GM18505 (cell line): ENCODE measurements at regions not wholly inside any gene's neighbourhood (a gene's known extent, or its start where the extent isn't known, plus 50 kb on each side); places are given as distances from the start of the nearest gene placed in this dataset.
"Not testable (repeated sequence)": the region's sequence is repeated elsewhere in the genome, so short reads cannot be mapped to it uniquely, and the experiment has no call there.

Experiments
- ATAC-seq: cut with Tn5 transposase; IDR thresholded peaks from one replicate; pipeline ENCODE4 v1.9.1; 2021; ENCODE audit not compliant: unreplicated experiment
- POLR2A ChIP-seq: IDR thresholded peaks from 4 replicates; pipeline ENCODE4 v1.6.1; 2011; ENCODE audit warnings: borderline replicate concordance; ENCODE audit not compliant: insufficient read depth, insufficient read length; ENCODE audit errors: extremely low read depth

DNA sequence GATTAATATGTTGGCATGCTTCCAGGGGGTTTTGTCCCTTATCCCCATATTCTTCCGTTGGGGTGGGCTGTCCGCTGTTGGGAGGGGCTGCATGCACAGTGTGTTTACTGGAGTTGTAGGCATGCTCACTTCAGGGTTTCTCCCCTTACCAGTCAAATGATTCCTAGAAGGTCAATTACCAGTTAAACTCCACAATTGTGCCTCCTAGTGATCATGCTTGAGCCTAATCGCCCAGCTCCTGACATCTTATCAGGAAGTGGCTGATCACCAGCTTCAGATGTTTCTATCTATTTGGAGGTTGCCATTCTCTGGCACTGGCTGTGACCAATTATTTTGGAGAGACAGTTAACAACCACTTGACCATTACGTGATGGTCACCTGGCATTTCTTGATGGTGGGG is 1090.0 kb downstream of the SLITRK5 start:
- no peak for ATAC-seq
- no peak for TF ChIP-seq POLR2A

DNA sequence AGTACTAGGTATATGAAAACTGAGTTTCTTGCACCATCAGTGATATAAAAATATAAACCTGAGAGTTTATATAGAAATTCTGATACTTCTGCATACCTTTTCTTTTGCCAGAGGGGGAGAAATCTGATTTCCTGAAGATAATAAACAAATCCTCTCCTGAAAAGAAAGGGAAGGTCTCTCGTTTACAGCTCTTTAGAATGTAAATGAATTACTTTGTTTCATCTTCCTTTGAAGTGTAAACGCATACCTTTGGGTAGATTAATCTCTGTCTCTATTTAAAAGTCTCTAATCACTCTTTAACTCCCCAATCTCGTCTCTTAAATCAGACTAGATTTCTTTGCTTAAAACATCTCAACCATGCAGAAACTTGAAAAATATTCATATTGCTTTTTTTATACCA is 1092.9 kb downstream of the SLITRK5 start:
- no peak for TF ChIP-seq POLR2A
- no peak for ATAC-seq

DNA sequence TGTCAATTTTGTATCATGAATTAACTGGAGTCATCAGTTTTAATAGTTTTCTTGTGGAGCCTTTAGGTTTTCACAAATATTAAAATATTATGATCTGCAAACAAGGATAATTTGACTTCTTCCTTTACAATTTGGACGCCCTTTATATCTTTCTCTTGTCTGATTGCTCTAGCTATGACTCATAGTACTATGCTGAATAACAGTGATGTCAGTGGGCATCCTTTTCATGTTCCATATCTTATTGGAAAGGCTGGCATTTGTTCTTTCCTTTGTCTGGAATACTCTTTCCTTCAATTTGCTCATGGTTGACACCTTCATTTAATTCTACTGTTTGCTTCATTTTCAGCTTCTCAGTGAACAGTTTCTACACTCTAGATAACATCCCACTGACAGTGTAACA is 1129.3 kb downstream of the SLITRK5 start:
- no peak for TF ChIP-seq POLR2A
- ATAC-seq = no peak

GRCh38 chr13:88801361-88801760 is 1130.2 kb downstream of the SLITRK5 start:
- ATAC-seq = no peak
- no peak for TF ChIP-seq POLR2A

DNA sequence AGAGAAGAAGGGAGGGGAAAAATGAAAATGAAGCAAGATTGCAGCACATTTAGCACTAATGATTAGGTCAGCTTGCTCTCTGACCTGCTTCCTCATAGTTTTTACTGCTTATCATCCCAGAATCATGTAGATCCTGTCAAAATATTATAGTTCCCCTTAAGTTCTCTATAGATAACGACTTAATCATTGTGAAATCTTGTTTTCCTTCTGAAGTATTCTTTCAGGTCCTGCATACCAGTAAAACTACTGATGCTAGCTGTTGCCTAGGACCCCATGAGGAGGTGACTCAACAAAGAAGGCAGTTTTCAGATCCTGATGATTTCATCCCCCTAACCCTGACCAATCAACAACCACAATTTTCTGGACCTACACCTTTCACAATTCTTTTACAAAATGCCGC is 1131.7 kb downstream of the SLITRK5 start:
- no peak for ATAC-seq

DNA sequence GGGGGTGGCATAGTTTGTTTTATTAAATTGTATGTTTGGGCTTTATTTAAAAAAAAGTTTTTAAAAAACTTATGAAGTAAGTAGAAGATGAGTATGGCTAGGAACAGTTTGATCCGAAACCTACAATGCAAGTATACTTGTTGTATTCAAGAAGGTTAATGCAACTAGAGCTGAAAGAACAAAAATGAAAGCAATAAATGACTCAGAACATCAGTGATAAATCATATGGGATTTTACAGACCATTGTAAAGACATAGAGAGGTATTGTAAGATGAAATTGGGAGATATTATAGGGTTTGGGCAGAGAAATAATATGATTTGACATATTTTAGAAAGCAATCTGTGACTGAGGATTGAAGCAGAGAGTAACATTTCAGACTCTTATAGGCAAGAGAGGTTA is 1135.3 kb downstream of the SLITRK5 start:
- no peak for ATAC-seq
- TF ChIP-seq POLR2A = no peak

More for the DNA sequence above, 1131.7 kb downstream of the SLITRK5 start:
- no peak for TF ChIP-seq POLR2A

- no peak for ATAC-seq
- TF ChIP-seq POLR2A = no peak
These were observed 1146.4 kb downstream of the SLITRK5 start for GRCh38 chr13:88817560-88817959.

DNA sequence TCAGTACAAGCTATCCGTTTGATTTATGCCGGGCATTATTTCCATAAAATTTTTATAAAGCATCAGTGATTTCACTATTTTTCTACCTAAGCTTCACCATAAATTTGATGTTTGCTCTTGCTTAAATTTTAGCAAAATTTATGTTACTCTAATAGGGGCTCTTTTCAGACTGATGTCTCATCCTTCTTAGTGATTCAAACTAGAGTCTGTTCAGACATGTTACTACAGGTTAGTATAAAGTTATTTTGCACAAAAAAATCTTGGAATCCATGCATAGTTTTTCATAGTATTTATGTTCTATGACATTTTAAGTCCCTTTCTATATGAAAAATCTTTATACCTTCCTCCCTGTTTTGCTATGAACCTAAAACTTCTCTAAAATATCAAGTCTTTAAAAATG is 1151.9 kb downstream of the SLITRK5 start:
- ATAC-seq = no peak
- TF ChIP-seq POLR2A = no peak

GRCh38 chr13:88824218-88824617 is 1153.0 kb downstream of the SLITRK5 start:
- no peak for ATAC-seq
- TF ChIP-seq POLR2A = no peak

DNA sequence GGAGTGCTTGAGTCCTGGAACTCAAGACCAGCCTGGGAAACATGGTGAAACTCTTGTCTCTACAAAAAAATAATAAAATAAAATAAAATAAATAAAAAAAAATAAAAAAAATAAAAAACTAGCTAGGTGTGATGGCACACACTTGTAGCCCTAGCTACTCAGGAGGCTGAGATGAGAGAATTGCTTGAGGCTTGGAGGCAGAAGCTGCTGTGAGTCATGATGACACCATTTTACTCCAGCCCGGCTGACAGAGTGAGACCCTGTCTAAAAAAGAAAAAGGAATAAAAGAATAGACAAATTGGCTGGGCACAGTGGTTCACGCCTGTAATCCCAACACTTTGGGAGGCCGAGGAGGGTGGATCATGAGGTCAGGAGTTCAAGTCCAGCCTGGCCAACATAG is 1168.9 kb downstream of the SLITRK5 start:
- no peak for ATAC-seq
- TF ChIP-seq POLR2A = no peak

- ATAC-seq = not testable (repeated sequence)
These were observed 1181.1 kb downstream of the SLITRK5 start for GRCh38 chr13:88852293-88852692.

GRCh38 chr13:88857256-88857655 is 1186.1 kb downstream of the SLITRK5 start:
- no peak for ATAC-seq
- TF ChIP-seq POLR2A = no peak

- no peak for ATAC-seq
- no peak for TF ChIP-seq POLR2A
These were observed 1191.0 kb downstream of the SLITRK5 start for GRCh38 chr13:88862095-88862620.

DNA sequence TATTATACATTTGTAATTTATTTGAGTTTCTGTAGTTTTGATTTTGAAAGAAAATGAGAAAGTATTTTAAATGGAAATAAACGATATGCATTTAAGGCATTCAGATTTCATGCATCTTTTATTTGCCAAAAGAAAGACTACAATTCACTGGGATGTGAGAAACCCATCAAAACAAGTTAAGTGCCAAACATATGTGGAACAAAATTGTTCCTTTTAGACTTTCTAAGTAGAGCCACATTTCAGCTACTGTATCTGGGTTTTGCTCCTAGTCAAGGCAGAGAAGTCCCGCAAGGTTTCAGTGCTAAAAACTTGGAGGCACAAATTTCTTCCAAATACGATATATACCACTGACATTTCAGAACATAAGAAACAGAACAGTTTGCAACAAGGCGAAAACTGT is 1191.9 kb downstream of the SLITRK5 start:
- no peak for TF ChIP-seq POLR2A
- no peak for ATAC-seq

- no peak for ATAC-seq
- no peak for TF ChIP-seq POLR2A
These were observed 1195.0 kb downstream of the SLITRK5 start for GRCh38 chr13:88866195-88866594.
